NCI-H128 (cell line): ENCODE measurements at regions not wholly inside any gene's neighbourhood (a gene's known extent, or its start where the extent isn't known, plus 50 kb on each side); places are given as distances from the start of the nearest gene placed in this dataset.

Experiments used
- DNase-seq: peaks from one replicate; lab custom pipeline; 2025; ENCODE audit not compliant: unreplicated experiment; lab: John Stamatoyannopoulos, UW

DNA sequence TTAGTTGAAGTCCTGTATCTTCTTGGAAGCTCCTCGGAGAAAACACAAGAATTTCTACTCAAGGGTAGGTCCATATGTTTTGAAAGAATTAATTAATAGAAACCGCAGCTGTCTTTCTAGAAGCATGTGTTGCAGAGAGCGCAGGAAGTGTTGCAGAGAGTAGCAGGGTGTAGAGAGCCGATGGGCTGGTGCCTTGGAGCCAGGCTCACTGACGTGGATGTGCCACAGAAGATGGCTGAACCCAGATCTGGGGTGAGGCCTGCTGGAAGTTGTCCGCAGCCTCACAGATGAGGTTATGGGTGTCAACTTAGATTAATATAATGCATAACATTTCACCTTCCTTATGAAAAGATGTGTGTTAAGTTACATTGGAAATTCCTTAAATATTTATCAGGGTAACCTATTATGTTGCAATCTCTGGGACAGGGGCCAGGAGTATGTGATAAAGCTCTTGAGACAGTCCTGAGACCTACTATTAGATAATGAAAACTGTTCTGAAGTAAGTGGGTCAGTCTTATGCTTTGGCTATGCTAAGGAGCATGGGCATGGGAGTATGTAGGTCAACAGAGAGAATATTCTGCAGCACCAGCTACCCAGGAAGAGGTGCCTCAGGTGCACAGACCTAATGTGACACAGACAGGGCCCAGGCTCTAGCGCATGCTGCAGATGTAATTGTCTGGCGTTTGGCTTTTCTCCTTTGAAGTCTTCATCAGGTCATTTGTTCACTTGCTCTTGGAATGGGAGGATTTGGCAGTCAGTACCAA lies 973.3 kb downstream of the BCL11B start:
- DNase-seq: no peak

DNA sequence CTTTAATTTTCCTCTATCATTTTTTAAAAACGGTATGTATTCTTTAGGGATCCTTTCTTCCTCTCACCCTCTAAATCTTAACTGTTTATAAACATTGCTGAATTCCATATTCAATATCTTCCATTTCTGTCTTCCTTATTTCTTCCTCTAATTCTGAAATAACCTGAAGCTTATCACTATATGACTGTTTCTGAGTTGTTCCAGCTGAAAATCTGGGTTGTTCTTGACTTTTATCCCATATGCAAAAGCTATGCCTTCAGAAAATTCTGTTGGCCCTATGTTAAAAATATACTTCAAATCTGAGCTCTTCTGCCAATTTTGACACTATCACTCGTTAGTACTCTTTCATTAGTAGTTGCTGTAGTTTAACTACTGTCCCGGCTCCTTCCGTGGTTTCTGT lies 970.3 kb downstream of the BCL11B start:
- no peak for DNase-seq

DNA sequence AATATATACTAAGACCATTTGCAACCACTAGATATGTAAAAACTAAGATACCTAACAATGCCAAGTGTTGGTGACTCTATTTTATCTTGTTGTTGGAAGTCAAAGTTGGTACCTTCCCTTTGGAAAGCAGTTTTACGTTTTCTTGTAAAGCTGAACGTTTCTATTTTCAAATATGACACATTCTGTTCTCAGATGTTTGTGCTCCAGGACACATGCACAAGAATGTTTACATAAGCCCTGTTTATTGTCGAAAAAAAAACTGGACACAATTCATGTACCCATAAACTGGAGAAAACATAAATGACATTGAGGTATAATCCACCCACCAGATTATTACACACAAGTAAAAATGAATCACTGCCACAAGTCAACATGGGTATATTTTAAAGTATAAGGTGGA lies 967.4 kb downstream of the BCL11B start:
- DNase-seq: no peak

DNA sequence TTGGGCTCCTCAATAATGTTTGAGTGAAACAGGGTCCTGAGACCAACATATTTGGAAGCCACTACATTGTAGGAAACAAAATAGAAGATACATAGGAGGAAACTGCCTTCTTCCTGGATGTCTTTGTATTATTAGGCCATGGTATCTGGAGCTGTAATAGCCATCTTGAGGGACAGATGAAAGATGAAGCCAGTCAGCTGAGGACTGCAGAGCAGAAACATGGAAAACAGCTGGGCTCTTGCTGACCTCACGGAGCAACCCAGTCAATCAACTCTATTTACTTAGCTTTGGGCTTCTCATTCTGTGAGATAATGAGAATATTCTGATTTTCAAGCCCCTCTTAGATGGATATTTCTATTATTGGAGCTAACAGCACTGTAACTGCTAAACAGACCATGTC lies 962.4 kb downstream of the BCL11B start:
- DNase-seq: no peak

DNA sequence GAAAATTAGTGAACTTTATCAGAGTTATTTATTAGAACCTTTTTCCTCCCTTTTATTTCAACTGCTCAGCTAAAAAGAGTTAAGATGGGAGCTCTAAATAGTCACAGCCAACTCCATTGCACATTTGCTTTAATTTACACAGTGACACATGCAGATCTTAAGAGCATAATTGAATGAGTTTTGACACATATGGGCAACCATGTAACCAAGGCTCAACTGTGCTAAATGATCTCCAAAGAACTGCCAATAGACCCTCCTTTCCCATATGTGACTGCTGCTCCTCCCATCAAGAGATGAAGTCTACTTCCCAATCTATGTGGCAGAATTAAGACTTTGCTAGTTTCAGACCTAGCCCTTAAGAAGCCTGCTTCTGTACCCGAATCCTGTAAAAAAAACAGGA lies 960.0 kb downstream of the BCL11B start:
- DNase-seq: no peak

DNA sequence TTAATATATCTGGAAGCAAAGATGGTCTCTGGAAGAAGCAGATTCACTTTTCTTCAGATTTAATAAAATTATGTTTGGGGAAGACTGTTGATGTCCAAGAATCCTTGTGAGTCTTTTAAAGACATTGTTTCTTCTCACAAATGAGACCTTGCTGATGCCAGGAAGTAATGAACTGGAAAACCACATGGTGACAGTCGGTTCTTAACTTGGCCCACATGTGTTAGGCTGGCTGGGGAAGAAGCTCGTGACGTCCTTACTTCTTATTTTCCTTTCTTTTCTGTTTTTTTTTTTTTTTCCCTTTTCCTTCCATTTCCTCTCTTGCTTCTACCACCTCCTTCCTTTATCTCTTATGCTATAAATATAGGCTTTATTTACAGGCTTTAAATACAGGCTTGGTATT lies 950.2 kb downstream of the BCL11B start:
- DNase-seq: no peak

DNA sequence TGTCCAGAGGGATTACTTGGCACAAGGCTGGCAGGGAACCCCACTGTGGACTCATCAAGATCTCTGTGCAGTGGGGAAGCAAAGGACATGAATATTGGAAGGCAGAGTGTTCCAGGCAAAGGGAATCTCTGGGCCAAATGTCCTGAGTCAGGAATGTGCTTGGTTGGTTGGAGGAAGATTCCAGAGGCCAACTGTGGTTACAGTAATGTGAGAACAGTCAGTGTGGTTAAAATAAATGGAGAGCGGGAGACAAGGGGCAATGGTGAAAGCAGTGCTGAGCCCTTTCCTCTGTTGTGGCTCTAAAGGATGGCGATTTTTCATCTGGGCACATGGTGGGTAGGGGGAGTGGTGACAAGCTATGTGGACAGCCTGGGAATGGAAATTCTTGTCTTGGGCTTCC lies 948.2 kb downstream of the BCL11B start:
- no peak for DNase-seq

DNA sequence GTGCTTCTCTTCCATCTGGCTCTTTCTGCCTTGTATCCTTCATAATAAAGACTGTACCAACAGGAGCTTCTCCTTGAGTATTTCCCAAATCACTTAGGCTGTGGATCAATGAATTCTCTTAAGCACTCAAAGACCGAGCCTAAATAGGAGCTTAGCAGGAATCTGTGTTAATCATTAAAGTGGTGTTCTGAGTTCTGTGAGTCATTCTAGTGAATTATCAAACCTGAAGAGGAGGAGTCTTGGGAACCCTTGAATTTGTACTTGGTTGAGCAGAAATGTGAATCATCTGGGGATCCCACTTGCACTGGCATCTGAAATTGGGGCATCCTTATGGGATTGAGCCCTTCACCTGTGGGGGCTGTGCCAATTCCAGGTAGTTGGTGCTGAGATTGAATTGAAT lies 946.2 kb downstream of the BCL11B start:
- DNase-seq: no peak

DNA sequence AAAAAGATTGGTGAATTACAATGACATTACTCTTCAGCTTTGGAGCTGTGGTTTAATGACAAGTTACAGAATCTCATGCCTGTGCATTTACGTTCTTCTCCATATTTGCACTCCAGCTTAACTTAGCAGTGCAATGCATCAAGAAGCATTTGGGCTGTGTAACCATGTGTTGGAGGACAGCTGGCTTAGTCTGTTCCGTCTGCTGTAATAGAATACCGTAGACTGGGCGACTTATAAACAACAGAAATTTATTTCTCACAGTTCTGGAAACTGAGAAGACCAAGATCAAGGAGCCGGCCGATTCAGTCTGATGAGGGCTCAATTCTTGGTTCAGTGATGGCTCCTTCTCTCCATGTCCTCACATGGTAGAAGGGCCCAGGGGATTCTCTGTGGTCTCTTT lies 943.5 kb downstream of the BCL11B start:
- no peak for DNase-seq

DNA sequence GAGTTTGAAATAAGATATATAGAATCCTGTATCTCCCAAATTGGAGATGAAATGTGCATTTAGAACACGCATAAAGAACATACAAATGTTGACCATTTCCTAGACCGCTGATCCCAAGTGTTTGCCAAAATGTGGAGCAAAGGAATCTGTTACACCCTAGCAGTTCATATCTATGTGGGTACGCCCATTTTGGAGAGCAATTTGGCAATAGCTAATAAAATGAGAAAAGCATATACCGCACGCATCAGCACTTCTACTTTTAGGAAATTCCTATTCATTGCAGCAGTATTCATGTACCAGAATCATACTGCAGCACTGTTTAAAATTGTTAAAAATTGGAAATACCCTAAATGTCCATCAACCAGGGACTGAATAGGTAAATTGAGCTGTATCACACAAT lies 937.8 kb downstream of the BCL11B start:
- no peak for DNase-seq

DNA sequence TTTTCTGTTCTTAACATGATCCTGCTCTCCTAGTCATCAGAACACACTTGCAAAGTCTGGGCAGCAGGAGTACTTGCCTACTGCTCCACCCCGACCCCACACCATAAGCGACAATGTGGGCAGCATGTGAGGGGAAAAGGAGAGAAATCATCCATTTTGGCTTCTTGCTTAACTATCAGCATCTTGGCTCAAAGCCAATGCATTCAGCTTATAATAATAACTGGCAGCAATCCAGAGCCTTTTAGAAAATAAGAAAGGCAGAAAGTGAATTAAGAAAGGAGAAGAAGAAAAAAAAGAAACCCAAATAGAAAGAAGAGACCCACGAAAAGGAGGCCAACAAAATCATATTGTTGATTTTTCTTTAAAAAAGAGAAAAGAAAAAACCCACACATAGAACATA lies 930.8 kb downstream of the BCL11B start:
- no peak for DNase-seq

DNA sequence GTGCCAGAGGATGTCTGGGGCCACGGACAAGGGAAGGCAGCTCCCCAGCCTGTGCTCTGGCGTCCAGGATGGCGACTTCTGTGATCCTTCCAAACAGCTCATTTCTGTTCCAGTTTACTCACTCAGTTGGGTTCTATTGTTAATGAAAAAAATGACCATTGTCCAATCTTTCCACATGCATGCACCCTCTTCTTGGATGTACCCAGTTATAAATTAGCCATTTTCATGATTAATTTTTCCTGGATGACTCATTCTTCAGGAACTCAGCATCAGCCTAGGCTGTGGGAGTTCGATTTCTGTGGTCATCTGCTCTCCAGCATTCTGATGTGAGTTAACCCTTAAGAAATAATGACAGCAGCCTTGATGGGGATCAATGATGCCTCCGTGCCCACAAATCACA lies 926.8 kb downstream of the BCL11B start:
- no peak for DNase-seq

DNA sequence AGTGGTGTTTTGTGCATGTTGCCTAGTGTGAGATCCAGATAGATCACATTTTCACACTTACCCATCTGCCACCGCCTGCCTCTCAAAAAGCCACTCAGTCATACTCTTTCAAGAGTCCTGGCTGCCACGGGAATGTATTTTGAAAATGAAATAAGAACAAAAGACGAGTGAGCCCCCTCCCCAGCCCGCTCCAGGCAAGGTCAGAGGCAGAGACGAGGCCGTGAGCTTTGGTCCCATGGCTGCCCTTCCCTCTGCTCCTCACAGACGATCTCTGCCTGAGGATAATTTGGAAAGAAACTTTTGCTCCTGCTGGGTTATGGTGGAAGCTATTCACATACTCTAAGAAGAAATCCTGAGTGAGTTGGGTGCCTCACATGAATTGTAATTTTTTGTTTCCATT lies 924.3 kb downstream of the BCL11B start:
- no peak for DNase-seq

DNA sequence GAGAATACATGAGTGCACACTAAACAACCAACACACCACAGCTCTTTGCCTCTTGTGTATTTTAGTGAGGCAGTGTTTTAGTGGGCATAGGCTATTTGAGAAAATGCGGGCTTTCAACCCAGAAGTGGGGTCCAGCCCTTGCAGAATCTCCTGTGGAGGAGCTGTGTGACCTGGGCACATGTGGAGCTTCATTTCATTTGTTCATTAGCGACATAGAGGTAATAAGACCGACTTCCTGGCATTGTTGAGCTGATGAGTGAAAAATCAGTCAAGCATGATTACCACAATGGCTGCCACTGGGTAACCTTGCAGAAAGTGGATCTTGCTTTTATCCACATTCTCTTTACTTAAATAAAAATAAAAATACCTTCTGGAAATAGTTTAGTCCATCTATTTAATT lies 923.5 kb downstream of the BCL11B start:
- no peak for DNase-seq

DNA sequence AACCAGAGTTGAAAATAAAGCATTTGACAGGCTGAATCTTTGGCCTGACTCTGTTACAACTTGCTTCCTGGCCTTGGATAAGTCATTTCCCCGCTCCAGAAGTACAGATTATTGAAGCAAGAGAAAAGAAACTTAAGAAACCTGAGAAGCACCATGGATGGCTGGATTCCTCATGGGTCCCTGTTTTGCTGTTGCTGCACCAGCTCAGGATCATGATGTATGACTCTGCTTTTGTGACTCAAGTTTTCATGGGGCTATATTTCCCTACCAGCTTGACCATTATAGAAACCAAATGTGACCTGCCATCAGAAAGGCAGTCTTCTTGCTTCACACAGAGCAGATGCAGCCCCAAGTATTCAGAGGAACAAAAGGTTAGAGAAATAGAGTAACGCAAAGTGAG lies 921.8 kb downstream of the BCL11B start:
- DNase-seq: no peak

DNA sequence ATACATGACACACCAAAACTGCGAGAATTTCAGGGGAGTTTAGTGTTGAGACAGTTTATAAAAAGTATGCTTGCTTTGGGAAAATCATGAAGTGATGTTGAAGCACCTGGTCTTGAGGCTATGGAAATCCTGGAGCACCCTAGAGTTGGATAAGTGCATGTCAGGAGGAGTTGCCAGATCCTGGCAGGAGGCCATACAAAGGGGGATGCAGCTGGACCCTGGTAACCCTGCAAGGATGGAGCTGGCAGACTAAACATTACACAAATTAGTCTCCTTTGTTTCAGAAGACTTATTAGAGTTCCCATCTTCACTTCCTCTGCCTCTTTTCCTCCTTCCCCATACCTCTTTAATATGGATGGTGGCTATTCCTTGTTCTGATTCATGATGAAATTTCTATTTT lies 907.0 kb downstream of the BCL11B start:
- no peak for DNase-seq

DNA sequence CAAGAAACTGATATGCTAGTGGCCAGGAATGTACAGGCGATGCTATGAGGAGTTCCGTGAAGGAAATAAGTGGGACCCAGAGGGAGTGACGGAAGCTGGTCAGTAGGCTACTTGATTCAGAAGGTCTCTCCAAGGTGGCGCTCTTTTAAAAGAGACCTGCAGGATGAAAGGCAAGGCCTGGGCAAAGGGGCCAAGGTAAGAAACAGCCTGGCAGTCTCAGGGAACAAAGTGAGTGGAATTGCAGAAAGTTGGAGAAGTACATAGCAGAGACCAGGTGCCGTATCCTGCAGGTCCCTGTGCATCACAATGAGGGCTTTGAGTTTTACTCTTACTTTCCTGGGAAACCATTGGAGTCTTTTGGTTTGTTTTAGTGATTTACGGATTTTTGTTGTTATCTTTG lies 905.6 kb downstream of the BCL11B start:
- no peak for DNase-seq

DNA sequence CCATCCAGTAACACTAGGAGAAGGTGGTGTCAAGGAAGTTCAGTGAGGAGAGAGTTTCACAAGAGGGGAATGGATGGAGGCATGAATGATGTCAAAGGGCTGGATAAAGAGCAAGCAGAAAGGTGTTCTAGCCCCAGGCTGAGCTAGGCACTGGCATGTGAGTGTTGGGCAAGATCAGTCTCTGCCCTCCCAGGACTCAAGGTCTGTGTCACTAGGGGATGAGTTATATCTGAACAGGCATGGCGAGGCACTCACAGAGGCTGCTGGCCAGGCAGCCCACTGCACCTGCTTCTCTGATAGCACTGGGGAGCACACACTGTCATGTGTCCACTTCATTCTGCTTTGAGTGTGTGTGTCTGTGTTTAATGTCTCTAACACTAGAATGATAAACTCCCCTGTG lies 903.8 kb downstream of the BCL11B start:
- DNase-seq: no peak

DNA sequence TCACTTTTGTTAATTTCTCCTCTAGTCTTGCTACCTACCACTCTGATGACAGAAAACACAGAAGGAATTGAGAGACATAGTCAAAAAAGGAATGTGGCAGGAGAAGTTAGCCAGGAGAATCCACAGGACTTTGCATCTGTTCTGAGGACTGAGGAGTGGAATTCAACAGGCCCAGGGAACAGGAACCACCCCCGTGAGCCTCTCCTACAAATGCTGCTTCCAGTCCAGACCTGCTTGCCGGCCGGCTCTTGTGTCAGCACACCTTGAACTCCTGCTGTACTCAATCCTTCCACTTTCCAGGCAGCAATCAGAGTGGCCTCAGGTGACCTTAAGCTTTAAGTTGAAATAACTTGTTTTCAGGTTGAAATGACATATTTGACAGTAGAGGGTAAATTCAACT lies 903.1 kb downstream of the BCL11B start:
- DNase-seq: no peak

DNA sequence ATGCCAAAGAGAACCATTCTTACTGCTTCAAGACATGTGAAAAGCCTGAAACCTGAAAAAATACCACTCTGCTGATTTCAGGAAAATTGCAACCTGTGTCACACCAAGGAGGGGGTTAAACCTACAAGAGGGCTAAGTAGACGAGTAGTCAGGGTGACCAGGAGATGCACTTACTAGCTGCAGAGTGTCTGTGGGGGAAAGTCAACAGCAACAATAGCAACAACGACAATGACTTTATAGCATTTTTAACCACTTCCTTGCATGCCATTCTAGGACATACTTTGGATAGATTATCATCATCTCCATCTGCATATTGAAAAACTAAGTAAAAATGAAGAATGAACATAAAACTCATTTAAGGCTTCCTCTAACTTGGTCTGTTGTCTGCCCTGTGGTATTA lies 902.7 kb downstream of the BCL11B start:
- no peak for DNase-seq

DNA sequence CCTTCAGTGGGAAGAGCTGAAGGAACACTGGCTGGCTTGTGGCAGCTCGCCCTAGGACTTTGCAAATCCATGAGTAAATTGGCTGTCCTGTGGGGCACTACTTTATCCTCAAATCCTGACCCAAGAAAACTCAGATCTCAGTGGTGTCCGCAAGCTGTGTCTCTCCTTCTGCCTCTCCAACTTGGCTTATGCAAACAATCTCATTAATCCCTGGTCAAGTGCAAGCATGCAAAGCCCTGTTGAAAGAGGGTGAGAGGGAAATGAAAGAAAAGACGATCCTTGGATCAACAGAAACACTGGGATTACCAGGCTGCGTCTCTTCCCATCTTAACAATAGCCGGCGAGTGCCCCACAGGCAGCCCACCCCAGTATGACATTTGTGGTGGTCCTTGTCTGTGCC lies 901.6 kb downstream of the BCL11B start:
- DNase-seq: no peak

DNA sequence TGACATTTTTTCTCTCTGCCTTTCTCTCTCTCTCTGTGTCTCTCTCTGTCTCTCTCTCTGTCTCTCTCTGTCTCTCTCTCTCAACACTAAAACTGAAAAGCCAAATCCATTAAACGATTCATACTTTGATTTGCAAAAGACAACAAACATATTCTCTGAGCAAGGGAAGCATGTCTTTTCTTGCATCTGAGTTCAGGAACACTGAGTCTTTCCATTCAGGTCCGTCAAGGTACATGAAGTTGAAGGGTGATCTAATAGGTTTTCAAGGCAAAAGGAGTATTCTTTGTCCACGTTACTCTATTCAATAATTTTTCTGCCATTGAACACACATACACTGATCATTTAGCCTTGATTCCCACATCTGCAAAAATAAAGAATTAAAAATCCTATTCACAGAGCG lies 900.9 kb downstream of the BCL11B start:
- no peak for DNase-seq

DNA sequence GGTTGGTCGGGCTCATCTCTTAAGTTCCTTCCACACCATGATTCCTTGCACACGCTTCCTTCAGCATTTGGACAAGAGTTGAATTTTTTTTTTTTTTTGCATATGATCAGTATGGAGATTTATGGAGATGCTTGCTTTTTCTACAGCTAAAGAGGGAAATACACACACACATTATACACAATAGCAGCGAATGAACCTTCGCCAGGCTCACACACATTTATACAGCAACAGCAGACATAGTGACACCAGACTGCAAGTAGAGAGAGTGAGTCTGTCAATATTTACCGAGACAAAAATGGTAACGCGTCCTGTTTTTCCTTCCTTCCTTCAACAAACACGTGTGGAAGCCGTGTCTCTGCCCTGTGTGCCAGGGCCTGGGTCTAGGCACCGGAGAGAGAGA lies 897.9 kb downstream of the BCL11B start:
- DNase-seq: no peak

DNA sequence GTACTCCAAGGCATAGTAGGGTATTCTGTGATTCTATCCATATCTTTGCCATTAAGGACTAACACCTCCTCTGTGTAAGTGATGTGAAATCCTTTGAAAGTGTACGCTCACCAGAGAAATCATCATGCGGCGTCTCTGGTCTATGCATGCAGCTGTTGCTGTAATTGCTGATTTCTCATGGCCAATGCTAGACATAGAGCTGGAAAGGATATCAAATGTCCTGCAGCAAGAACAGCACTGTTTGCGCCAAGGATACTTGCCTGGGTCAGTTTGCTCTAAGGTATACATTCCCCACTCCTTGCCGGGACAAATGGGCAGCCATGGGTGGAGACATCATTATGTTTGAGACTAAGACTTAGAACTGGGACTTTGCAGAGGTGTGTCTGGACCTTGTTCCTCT lies 896.4 kb downstream of the BCL11B start:
- DNase-seq: no peak
